Stimulated activated CD8-positive, alpha-beta memory T cell treated with anti-CD3 and anti-CD28 coated beads, Interleukin-4, amount 100 ng/mL, for 48 hours (primary cell): ENCODE measurements at regions not wholly inside any gene's neighbourhood (a gene's known extent, or its start where the extent isn't known, plus 50 kb on each side); places are given as distances from the start of the nearest gene placed in this dataset.

Experiments
- DNase-seq: peaks from one replicate; pipeline ENCODE4 v3.0.0-alpha.2; 2020

GRCh38 chr14:22333422-22334274, 255.4 kb downstream of the DAD1 start:
- DNase-seq: no peak

- DNase-seq: no peak
These were observed 256.2 kb downstream of the DAD1 start for GRCh38 chr14:22332686-22333421.

GRCh38 chr14:22329371-22329770, 259.7 kb downstream of the DAD1 start:
- DNase-seq: no peak

GRCh38 chr14:22325676-22326400, 263.2 kb downstream of the DAD1 start:
- no peak for DNase-seq

GRCh38 chr14:22320362-22320750, 268.7 kb downstream of the DAD1 start:
- DNase-seq: no peak

- DNase-seq: no peak
These were observed 269.3 kb downstream of the DAD1 start for GRCh38 chr14:22319526-22320361.

GRCh38 chr14:22318951-22319350, 270.1 kb downstream of the DAD1 start:
- no peak for DNase-seq

- no peak for DNase-seq
These were observed 272.6 kb downstream of the DAD1 start for GRCh38 chr14:22316473-22316872.

- DNase-seq: no peak
These were observed 273.7 kb downstream of the DAD1 start for GRCh38 chr14:22315336-22315735.

- DNase-seq: no peak
These were observed 274.7 kb downstream of the DAD1 start for GRCh38 chr14:22314183-22314820.

- DNase-seq: no peak
These were observed 275.7 kb downstream of the DAD1 start for GRCh38 chr14:22313172-22313801.

GRCh38 chr14:22311636-22312035, 277.4 kb downstream of the DAD1 start:
- DNase-seq: no peak

GRCh38 chr14:22305607-22306006, 283.4 kb downstream of the DAD1 start:
- no peak for DNase-seq

- DNase-seq: no peak
These were observed 284.7 kb downstream of the DAD1 start for GRCh38 chr14:22304326-22304725.

- no peak for DNase-seq
These were observed 285.3 kb downstream of the DAD1 start for GRCh38 chr14:22303589-22304195.

- no peak for DNase-seq
These were observed 288.4 kb downstream of the DAD1 start for GRCh38 chr14:22300646-22301045.

GRCh38 chr14:22297376-22297775, 291.6 kb downstream of the DAD1 start:
- no peak for DNase-seq

GRCh38 chr14:22296722-22297121, 292.3 kb downstream of the DAD1 start:
- no peak for DNase-seq

- no peak for DNase-seq
These were observed 292.9 kb downstream of the DAD1 start for GRCh38 chr14:22296088-22296487.

- no peak for DNase-seq
These were observed 297.6 kb downstream of the DAD1 start for GRCh38 chr14:22291406-22291805.

GRCh38 chr14:22289570-22289969, 299.5 kb downstream of the DAD1 start:
- DNase-seq: no peak
